ENCODE measurements at regions not wholly inside any gene's neighbourhood (a gene's known extent, or its start where the extent isn't known, plus 50 kb on each side); places are given as distances from the start of the nearest gene placed in this dataset.

DNA sequence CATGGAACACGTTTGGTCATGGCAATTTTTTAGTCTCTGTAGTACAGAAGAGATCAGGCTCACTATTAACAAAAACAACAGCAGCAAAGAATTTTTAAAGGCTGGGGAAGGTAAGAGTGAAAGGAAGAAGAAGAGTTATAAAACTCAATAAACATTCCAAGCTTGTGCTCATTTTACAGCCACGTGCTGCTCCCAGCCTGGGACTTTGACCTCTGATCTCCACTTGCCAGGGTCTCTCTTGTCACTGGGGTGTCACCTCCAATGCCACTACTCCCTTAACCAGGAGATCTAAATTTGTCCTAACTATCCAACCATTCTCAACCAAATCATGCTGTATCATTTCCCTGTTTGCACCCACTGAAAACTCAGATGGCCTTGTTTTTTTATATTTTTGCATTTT is 605.1 kb downstream of the VRK1 start:
- no peaks in the 10 kb centered on the region for H3K4me1 ChIP-seq
- no peaks in the 10 kb centered on the region for H3K79me2 ChIP-seq
- H3K4me2 ChIP-seq (ENCODE audit: low read length): no peak overlapping the region
- TF ChIP-seq, protein P1, sequence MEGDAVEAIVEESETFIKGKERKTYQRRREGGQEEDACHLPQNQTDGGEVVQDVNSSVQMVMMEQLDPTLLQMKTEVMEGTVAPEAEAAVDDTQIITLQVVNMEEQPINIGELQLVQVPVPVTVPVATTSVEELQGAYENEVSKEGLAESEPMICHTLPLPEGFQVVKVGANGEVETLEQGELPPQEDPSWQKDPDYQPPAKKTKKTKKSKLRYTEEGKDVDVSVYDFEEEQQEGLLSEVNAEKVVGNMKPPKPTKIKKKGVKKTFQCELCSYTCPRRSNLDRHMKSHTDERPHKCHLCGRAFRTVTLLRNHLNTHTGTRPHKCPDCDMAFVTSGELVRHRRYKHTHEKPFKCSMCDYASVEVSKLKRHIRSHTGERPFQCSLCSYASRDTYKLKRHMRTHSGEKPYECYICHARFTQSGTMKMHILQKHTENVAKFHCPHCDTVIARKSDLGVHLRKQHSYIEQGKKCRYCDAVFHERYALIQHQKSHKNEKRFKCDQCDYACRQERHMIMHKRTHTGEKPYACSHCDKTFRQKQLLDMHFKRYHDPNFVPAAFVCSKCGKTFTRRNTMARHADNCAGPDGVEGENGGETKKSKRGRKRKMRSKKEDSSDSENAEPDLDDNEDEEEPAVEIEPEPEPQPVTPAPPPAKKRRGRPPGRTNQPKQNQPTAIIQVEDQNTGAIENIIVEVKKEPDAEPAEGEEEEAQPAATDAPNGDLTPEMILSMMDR (IDR thresholded peaks at IDR 0.05): no peak
- no peaks in the 10 kb centered on the region for H3K36me3 ChIP-seq (ENCODE audit: control insufficient read depth, insufficient read depth, low read length)
- no peaks in the 10 kb centered on the region for H3K27me3 ChIP-seq (ENCODE audit: control insufficient read depth, insufficient read depth, low read length)
- H3K9me3 ChIP-seq (ENCODE audit: control insufficient read depth, low read length): no peaks in the 10 kb centered on the region
- no peak overlapping the region for H3K27ac ChIP-seq
- no peak overlapping the region for H3K9ac ChIP-seq
- no peak overlapping the region for H2AFZ ChIP-seq
- H3K4me3 ChIP-seq (ENCODE audit: low read depth, low read length): no peak overlapping the region

GRCh38 chr14:97407701-97408407 is 610.7 kb downstream of the VRK1 start:
- Histone ChIP-seq H3K4me2 (ENCODE audit: low read length) (no peak overlapping the region), H3K9me3 (ENCODE audit: control insufficient read depth, low read length) (no peaks in the 10 kb centered on the region), H3K4me3 (ENCODE audit: low read depth, low read length) (no peak overlapping the region), H3K27ac (no peak overlapping the region), H2AFZ (no peak overlapping the region), H3K79me2 (no peaks in the 10 kb centered on the region), H3K27me3 (ENCODE audit: control insufficient read depth, insufficient read depth, low read length) (peaks cover 12% of the 10 kb centered on the region), H3K36me3 (ENCODE audit: control insufficient read depth, insufficient read depth, low read length) (no peaks in the 10 kb centered on the region), H3K9ac (no peak overlapping the region), H3K4me1 (no peaks in the 10 kb centered on the region)
- TF ChIP-seq, protein P1 (IDR thresholded peaks at IDR 0.05): no peak

GRCh38 chr14:97408503-97408902 is 611.3 kb downstream of the VRK1 start:
- H3K79me2 ChIP-seq: no peaks in the 10 kb centered on the region
- TF ChIP-seq, protein P1 (IDR thresholded peaks at IDR 0.05): no peak
- H3K27ac ChIP-seq: no peak overlapping the region
- peaks cover 15% of the 10 kb centered on the region for H3K27me3 ChIP-seq (ENCODE audit: control insufficient read depth, insufficient read depth, low read length)
- no peak overlapping the region for H3K4me2 ChIP-seq (ENCODE audit: low read length)
- no peak overlapping the region for H3K9ac ChIP-seq
- H3K4me1 ChIP-seq: no peaks in the 10 kb centered on the region
- H3K4me3 ChIP-seq (ENCODE audit: low read depth, low read length): no peak overlapping the region
- H3K9me3 ChIP-seq (ENCODE audit: control insufficient read depth, low read length): no peaks in the 10 kb centered on the region
- no peak overlapping the region for H2AFZ ChIP-seq
- no peaks in the 10 kb centered on the region for H3K36me3 ChIP-seq (ENCODE audit: control insufficient read depth, insufficient read depth, low read length)

GRCh38 chr14:97408937-97409815 is 612.0 kb downstream of the VRK1 start:
- no peaks in the 10 kb centered on the region for H3K4me1 ChIP-seq
- H3K4me3 ChIP-seq (ENCODE audit: low read depth, low read length): no peak overlapping the region
- H3K4me2 ChIP-seq (ENCODE audit: low read length): no peak overlapping the region
- no peak overlapping the region for H3K9ac ChIP-seq
- no peak overlapping the region for H2AFZ ChIP-seq
- H3K9me3 ChIP-seq (ENCODE audit: control insufficient read depth, low read length): no peaks in the 10 kb centered on the region
- TF ChIP-seq, protein P1 (IDR thresholded peaks at IDR 0.05): no peak
- H3K27me3 ChIP-seq (ENCODE audit: control insufficient read depth, insufficient read depth, low read length): peaks cover 17% of the 10 kb centered on the region
- no peak overlapping the region for H3K27ac ChIP-seq
- H3K79me2 ChIP-seq: no peaks in the 10 kb centered on the region
- H3K36me3 ChIP-seq (ENCODE audit: control insufficient read depth, insufficient read depth, low read length): no peaks in the 10 kb centered on the region
